Fibroblast of the aortic adventitia (primary cell): ENCODE measurements at regions not wholly inside any gene's neighbourhood (a gene's known extent, or its start where the extent isn't known, plus 50 kb on each side); places are given as distances from the start of the nearest gene placed in this dataset.
"Not testable (repeated sequence)": the region's sequence is repeated elsewhere in the genome, so short reads cannot be mapped to it uniquely, and the experiment has no call there.

Experiments
- DNase-seq: peaks from one replicate; pipeline ENCODE4 v3.0.0-alpha.2; 2010; ENCODE audit warnings: low read depth
- H3K4me3 ChIP-seq: 2 replicates; pipeline ENCODE4 v1.5.1; 2011; ENCODE audit warnings: low read depth, mild to moderate bottlenecking, control low read depth, low read length, moderate library complexity
- CTCF ChIP-seq: IDR thresholded peaks from 2 replicates; pipeline ENCODE4 v1.5.1; 2011; ENCODE audit warnings: mild to moderate bottlenecking, low read length, control low read depth, inconsistent platforms; ENCODE audit not compliant: insufficient read depth

- no peak for DNase-seq
- H3K4me3 ChIP-seq, result no peak overlapping the region
- no peak for TF ChIP-seq CTCF
Measured at GRCh38 chr18:56453631-56454030, 184.8 kb downstream of the TXNL1 start.

DNA sequence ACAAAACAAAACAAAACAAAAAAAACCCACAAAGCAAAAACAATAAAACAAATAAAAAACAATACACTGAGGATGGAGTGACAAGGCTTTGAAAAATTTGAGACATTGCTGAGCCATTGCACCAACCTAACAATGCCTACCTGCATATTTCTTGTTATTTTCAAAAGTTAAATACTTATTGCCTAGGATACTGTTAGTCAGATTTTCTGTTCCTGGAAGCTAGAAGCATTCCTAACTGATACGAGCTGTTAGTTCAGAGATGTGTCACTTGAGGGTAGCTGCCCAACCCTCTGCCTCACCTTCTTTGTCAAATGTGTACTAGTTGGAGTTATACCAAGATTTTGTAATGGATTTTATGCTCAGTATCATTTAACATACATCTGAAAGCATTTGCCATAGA lies 187.2 kb downstream of the TXNL1 start:
- DNase-seq, result no peak
- no peak for TF ChIP-seq CTCF
- no peak overlapping the region for H3K4me3 ChIP-seq

- no peak overlapping the region for H3K4me3 ChIP-seq
- no peak for TF ChIP-seq CTCF
- DNase-seq, result no peak
Measured at GRCh38 chr18:56448751-56449150, 189.6 kb downstream of the TXNL1 start.

- H3K4me3 ChIP-seq, result no peak overlapping the region
- DNase-seq, result no peak
- no peak for TF ChIP-seq CTCF
Measured at GRCh38 chr18:56445422-56445821, 193.0 kb downstream of the TXNL1 start.

DNA sequence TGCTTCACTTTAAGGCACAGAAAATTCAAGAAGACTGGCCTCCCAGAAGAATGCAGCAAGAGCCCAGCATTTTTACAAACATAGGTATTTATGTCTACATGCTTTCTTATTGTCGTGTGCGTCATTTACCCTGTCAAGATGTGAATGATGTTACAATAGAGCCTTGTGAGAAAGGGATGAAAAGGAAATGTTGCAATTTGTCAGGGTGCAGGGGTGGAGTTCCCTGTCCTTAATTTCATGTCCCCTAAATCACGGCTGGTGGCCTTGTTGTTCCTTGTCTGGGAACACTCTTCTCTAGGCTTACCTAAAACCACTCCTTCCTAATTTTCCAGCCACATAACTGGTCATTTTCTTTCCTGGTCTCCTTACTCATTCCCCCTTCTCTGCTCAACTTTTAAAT lies 194.2 kb downstream of the TXNL1 start:
- DNase-seq, result no peak
- TF ChIP-seq CTCF, result no peak

GRCh38 chr18:56443166-56443907 lies 195.1 kb downstream of the TXNL1 start:
- H3K4me3 ChIP-seq, result no peak overlapping the region
- no peak for TF ChIP-seq CTCF
- peak; percentile 4 for DNase-seq

More for the DNA sequence above, 194.2 kb downstream of the TXNL1 start:
- no peak overlapping the region for H3K4me3 ChIP-seq

DNA sequence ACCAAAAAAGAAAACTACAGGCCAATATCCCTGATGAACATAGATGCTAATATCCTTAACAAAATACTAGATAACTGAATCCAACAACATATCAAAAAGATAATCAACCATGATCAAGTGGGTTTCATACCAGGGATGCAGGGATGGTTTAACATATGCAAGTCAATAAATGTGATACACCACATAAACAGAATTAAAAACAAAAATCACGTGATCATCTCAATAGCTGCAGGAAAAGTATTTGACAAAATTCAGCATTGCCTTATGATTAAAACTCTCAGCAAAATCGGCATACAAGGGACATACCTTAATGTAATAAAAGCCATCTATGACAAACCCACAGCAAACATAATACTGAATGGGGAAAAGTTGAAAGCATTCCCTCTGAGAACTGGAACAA lies 199.9 kb downstream of the TXNL1 start:
- DNase-seq, result not testable (repeated sequence)

More for the DNA sequence above, 199.9 kb downstream of the TXNL1 start:
- H3K4me3 ChIP-seq, result not testable (repeated sequence)
